ENCODE measurements at regions not wholly inside any gene's neighbourhood (a gene's known extent, or its start where the extent isn't known, plus 50 kb on each side); places are given as distances from the start of the nearest gene placed in this dataset.

DNA sequence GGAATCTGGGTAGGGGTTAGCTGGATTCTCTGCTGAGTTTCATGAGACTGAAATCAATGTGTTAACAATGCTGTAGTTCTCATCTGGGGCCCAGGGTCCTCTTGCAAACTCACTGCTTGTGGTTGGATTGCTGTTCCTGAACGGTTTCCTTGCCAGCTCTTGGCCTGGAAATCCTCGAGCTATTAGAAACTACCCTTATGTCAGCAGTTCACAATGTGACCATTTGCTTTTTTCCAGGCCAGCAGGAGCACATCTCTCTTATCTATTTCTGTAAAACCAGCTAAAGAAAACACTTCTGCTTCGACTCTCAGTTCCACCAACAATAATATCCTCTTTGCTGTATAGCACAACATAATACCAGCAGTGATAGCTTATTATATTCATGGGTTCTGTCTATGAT lies 140.1 kb upstream of the TRAM1L1 start:
- H3K27me3 ChIP-seq (ENCODE audit: control insufficient read depth, insufficient read depth, low read length): no peaks in the 10 kb centered on the region

DNA sequence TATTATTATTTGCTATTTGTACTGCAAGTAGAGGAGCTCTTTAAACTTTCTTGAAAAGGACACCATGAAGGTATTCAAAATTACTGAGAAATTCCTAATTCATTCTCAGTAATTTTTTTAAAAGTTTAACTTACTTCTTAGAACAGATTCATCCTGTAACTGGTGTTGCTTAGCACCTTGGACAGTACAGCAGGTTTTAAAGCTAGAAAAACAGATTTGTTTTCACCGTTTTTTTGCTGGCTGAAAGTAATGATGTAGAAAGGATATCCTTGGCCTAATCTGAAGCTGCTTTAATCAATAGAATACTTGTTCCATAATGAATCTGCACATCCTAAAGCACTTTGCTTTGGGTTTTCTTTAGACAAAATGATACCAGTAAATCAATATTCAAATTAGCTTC lies 142.5 kb upstream of the TRAM1L1 start:
- no peak overlapping the region for H3K4me3 ChIP-seq (ENCODE audit: low read length)
- H3K9me3 ChIP-seq (replicated peaks; ENCODE audit: low read length): no peaks in the 10 kb centered on the region
- no peak overlapping the region for H3K9ac ChIP-seq (ENCODE audit: low read depth, low read length)
- no peaks in the 10 kb centered on the region for H3K4me1 ChIP-seq (ENCODE audit: control insufficient read depth, insufficient read depth, low read length)
- no peaks in the 10 kb centered on the region for H3K36me3 ChIP-seq (ENCODE audit: insufficient read depth, low read length)
- H3K4me2 ChIP-seq (ENCODE audit: low read length): no peak overlapping the region
- H3K27me3 ChIP-seq (ENCODE audit: control insufficient read depth, insufficient read depth, low read length): no peaks in the 10 kb centered on the region

More for the DNA sequence above, 140.1 kb upstream of the TRAM1L1 start:
- Histone ChIP-seq H3K36me3 (ENCODE audit: insufficient read depth, low read length) (no peaks in the 10 kb centered on the region), H3K9ac (ENCODE audit: low read depth, low read length) (no peak overlapping the region), H3K9me3 (replicated peaks; ENCODE audit: low read length) (no peaks in the 10 kb centered on the region), H3K4me2 (ENCODE audit: low read length) (no peak overlapping the region), H3K4me3 (ENCODE audit: low read length) (no peak overlapping the region), H3K4me1 (ENCODE audit: control insufficient read depth, insufficient read depth, low read length) (no peaks in the 10 kb centered on the region)

DNA sequence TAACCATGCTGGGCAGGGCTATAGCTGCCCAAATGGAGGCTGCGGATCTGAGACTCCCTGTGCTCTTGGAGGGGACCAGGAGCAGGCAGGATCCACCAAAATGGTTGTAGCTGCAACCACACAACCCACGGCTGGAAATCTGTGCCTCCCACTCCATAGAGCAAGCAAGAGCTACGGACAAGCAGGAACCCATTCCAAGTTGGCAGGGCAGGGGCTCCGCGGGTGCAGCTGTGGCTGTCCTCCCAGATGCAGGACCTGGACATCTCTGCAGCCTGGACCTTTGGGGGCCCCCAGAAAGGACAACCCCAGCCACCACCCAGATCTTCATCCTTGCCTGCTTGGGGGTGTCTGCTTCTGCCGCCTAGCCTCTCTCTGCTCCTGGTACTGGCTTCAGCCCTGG lies 154.1 kb upstream of the TRAM1L1 start:
- Histone ChIP-seq H3K4me3 (ENCODE audit: low read length) (no peak overlapping the region), H3K4me2 (ENCODE audit: low read length) (no peak overlapping the region), H3K9ac (ENCODE audit: low read depth, low read length) (no peak overlapping the region), H3K4me1 (ENCODE audit: control insufficient read depth, insufficient read depth, low read length) (no peaks in the 10 kb centered on the region), H3K36me3 (ENCODE audit: insufficient read depth, low read length) (no peaks in the 10 kb centered on the region), H3K9me3 (replicated peaks; ENCODE audit: low read length) (no peaks in the 10 kb centered on the region), H3K27me3 (ENCODE audit: control insufficient read depth, insufficient read depth, low read length) (no peaks in the 10 kb centered on the region)

DNA sequence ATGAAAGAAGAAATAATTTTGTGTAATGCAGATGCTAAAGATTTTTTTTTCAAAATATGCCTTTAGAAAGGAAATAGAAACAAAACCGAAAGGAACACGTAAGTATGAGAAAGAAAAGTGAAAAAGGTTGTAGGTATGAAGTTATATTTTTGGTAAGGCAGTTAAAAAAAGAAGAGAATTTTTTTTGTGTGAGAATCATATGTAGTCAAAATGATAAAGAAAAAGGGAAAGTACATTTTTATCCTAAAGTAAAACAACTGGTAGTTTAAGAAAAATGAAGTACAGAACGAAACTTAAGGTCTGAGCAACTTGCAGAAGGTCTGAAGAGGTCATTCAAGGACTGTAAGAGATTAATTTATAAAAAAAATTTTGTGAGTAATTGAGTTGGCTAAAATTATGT lies 164.0 kb upstream of the TRAM1L1 start:
- no peaks in the 10 kb centered on the region for H3K27me3 ChIP-seq (ENCODE audit: control insufficient read depth, insufficient read depth, low read length)

DNA sequence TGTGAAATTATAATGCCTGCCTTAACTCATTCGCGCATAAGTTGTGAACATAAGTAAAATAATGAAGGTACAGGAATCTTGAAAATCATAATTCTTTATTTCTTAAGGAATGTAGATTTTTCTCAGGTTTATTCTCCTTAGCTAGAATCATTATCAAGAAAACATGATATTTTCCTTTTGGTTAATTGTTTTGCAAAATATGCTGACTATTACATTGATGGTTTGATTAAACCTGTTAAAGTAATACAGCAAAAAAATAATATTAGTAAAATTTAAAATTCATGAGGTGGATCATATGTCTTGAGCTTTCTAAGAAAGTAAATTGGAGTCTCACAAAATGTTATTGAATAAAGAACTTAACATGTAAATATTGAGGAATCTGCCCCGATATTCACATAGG lies 178.7 kb upstream of the TRAM1L1 start:
- Histone ChIP-seq H3K9ac (ENCODE audit: low read depth, low read length) (no peak overlapping the region), H3K4me2 (ENCODE audit: low read length) (no peak overlapping the region), H3K4me1 (ENCODE audit: control insufficient read depth, insufficient read depth, low read length) (no peaks in the 10 kb centered on the region), H3K27me3 (ENCODE audit: control insufficient read depth, insufficient read depth, low read length) (no peaks in the 10 kb centered on the region), H3K9me3 (replicated peaks; ENCODE audit: low read length) (peaks cover 2% of the 10 kb centered on the region), H3K36me3 (ENCODE audit: insufficient read depth, low read length) (no peaks in the 10 kb centered on the region), H3K4me3 (ENCODE audit: low read length) (no peak overlapping the region)

More for the DNA sequence above, 164.0 kb upstream of the TRAM1L1 start:
- Histone ChIP-seq H3K4me2 (ENCODE audit: low read length) (no peak overlapping the region), H3K9ac (ENCODE audit: low read depth, low read length) (no peak overlapping the region), H3K4me3 (ENCODE audit: low read length) (no peak overlapping the region), H3K4me1 (ENCODE audit: control insufficient read depth, insufficient read depth, low read length) (no peaks in the 10 kb centered on the region), H3K36me3 (ENCODE audit: insufficient read depth, low read length) (no peaks in the 10 kb centered on the region), H3K9me3 (replicated peaks; ENCODE audit: low read length) (peaks cover 2% of the 10 kb centered on the region)

DNA sequence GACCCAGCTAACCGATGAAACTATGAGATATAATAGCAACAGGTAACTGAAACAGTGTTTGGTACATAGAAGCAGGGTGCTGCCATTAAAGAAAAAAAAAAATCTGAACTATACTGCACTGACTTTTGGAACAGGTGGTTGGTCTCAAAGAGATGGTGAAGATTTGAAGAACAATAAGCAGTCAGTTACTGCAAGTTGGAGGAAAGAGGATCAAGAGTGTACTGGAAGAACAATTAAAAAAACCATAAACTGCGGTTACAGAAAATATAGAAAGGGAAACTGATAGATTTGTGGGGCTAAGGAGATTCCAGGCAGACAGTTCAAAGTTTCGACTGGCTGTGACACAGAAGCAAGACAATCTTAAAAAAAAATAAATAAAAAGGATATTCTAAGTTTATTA lies 181.9 kb upstream of the TRAM1L1 start:
- no peaks in the 10 kb centered on the region for H3K9me3 ChIP-seq (replicated peaks; ENCODE audit: low read length)
- H3K4me3 ChIP-seq (ENCODE audit: low read length): no peak overlapping the region
- no peaks in the 10 kb centered on the region for H3K27me3 ChIP-seq (ENCODE audit: control insufficient read depth, insufficient read depth, low read length)
- H3K9ac ChIP-seq (ENCODE audit: low read depth, low read length): no peak overlapping the region
- H3K36me3 ChIP-seq (ENCODE audit: insufficient read depth, low read length): no peaks in the 10 kb centered on the region
- no peak overlapping the region for H3K4me2 ChIP-seq (ENCODE audit: low read length)
- H3K4me1 ChIP-seq (ENCODE audit: control insufficient read depth, insufficient read depth, low read length): no peaks in the 10 kb centered on the region

DNA sequence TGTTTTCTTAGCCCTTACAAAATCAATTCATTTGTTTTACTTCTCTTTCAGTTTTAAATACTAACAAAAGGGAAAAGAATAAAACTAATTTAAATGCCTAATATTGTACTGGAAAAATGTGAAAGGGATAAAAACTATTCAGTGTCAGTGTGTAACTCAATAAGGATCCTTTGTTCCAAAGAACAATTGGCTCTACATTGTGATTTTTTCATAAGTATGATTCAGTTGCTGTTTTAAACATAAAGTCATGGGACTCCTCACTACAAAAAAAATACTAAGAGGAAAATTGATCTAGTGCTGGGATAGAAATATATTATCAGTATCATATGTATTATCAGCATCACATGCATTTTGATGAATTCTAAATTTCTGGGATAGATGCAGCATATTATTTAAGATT lies 199.4 kb upstream of the TRAM1L1 start:
- H3K4me1 ChIP-seq (ENCODE audit: control insufficient read depth, insufficient read depth, low read length): no peaks in the 10 kb centered on the region
- no peak overlapping the region for H3K4me2 ChIP-seq (ENCODE audit: low read length)
- H3K4me3 ChIP-seq (ENCODE audit: low read length): no peak overlapping the region
- H3K27me3 ChIP-seq (ENCODE audit: control insufficient read depth, insufficient read depth, low read length): no peaks in the 10 kb centered on the region
- H3K36me3 ChIP-seq (ENCODE audit: insufficient read depth, low read length): no peaks in the 10 kb centered on the region
- peaks cover 2% of the 10 kb centered on the region for H3K9me3 ChIP-seq (replicated peaks; ENCODE audit: low read length)
- no peak overlapping the region for H3K9ac ChIP-seq (ENCODE audit: low read depth, low read length)

DNA sequence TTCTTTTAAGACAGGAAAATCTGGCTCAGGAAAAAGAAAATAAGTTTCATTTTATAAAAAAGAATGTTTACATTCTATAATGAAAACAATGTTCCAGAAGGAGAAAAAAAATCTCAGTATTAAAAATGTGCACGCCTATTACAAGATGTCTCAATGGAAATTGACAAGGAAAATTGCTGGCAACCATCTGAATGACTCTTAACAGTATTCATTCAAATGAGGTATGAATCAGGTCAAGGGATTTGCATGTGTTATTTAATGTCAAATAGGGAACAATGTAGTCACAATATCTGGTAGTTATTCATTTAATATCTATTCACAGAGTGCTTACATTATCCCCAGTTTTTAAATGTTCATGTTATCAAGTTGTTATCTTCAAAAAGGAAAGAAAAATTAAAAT lies 208.4 kb upstream of the TRAM1L1 start:
- Histone ChIP-seq H3K9me3 (replicated peaks; ENCODE audit: low read length) (peaks cover 2% of the 10 kb centered on the region), H3K9ac (ENCODE audit: low read depth, low read length) (no peak overlapping the region), H3K27me3 (ENCODE audit: control insufficient read depth, insufficient read depth, low read length) (no peaks in the 10 kb centered on the region), H3K4me1 (ENCODE audit: control insufficient read depth, insufficient read depth, low read length) (no peaks in the 10 kb centered on the region), H3K4me2 (ENCODE audit: low read length) (no peak overlapping the region), H3K36me3 (ENCODE audit: insufficient read depth, low read length) (no peaks in the 10 kb centered on the region), H3K4me3 (ENCODE audit: low read length) (no peak overlapping the region)

DNA sequence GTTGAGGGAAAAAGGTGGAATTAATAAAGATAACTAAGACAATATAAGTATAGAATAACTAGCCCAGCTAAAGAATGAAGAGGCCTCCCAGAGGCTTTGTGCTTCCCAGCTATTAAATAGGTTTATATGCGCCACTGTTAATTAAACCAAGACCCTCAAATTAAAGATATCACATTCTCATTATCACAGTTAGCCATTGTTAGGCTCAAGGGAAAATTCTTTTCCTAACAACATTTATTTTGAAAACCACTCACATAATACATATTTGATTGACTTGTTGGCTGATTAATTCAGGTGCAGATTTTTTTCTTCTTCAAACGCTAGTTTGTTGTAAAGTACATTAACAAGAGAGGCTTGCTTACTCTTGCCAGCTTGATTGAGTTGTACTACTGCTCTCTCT lies 216.8 kb upstream of the TRAM1L1 start:
- Histone ChIP-seq H3K9ac (ENCODE audit: low read depth, low read length) (no peak overlapping the region), H3K36me3 (ENCODE audit: insufficient read depth, low read length) (no peaks in the 10 kb centered on the region), H3K4me2 (ENCODE audit: low read length) (no peak overlapping the region), H3K4me1 (ENCODE audit: control insufficient read depth, insufficient read depth, low read length) (no peaks in the 10 kb centered on the region), H3K9me3 (replicated peaks; ENCODE audit: low read length) (no peaks in the 10 kb centered on the region), H3K27me3 (ENCODE audit: control insufficient read depth, insufficient read depth, low read length) (no peaks in the 10 kb centered on the region), H3K4me3 (ENCODE audit: low read length) (no peak overlapping the region)

DNA sequence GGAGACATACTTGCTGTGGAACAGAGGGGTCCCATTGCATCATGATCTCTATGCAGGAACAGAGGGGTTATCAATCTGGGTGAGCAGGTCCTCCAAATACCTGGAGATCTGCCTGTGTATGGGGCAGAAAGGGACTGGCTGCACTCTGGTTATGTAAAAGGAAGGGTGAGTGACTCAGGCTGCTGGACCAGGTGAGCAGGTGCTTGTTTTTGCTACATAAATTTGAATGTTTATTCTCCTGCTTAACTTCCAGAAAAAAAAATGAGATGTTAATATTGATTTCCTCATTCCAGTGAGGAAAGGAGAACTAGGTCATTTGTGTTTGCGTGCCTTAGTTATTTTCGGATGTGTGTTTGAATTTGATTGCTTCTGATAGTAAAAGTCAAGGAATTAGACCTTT lies 225.8 kb upstream of the TRAM1L1 start:
- Histone ChIP-seq H3K9ac (ENCODE audit: low read depth, low read length) (no peak overlapping the region), H3K9me3 (replicated peaks; ENCODE audit: low read length) (peaks cover 5% of the 10 kb centered on the region), H3K4me2 (ENCODE audit: low read length) (no peak overlapping the region), H3K36me3 (ENCODE audit: insufficient read depth, low read length) (no peaks in the 10 kb centered on the region), H3K4me1 (ENCODE audit: control insufficient read depth, insufficient read depth, low read length) (no peaks in the 10 kb centered on the region), H3K27me3 (ENCODE audit: control insufficient read depth, insufficient read depth, low read length) (no peaks in the 10 kb centered on the region), H3K4me3 (ENCODE audit: low read length) (no peak overlapping the region)

DNA sequence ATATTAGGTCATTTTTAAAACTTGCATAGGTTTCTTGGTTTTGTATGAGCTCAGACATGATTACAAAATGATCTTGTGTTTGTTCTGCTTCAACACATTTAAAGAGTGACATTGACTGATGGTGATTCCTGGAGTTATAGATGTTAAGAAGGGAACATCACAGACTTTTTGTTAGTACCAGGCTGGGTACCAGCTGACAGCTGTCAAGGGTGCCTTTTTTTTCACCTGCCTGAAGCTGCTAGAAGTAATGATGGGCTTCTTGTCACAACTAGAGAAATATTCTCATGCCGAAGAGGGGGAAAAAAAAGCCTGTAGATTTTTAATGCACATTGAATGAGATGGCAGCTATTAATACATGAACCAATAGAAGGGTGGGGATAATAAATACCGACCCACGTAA lies 226.6 kb upstream of the TRAM1L1 start:
- Histone ChIP-seq H3K36me3 (ENCODE audit: insufficient read depth, low read length) (no peaks in the 10 kb centered on the region), H3K4me2 (ENCODE audit: low read length) (no peak overlapping the region), H3K9me3 (replicated peaks; ENCODE audit: low read length) (peaks cover 5% of the 10 kb centered on the region), H3K9ac (ENCODE audit: low read depth, low read length) (no peak overlapping the region), H3K4me3 (ENCODE audit: low read length) (no peak overlapping the region), H3K27me3 (ENCODE audit: control insufficient read depth, insufficient read depth, low read length) (no peaks in the 10 kb centered on the region), H3K4me1 (ENCODE audit: control insufficient read depth, insufficient read depth, low read length) (no peaks in the 10 kb centered on the region)

DNA sequence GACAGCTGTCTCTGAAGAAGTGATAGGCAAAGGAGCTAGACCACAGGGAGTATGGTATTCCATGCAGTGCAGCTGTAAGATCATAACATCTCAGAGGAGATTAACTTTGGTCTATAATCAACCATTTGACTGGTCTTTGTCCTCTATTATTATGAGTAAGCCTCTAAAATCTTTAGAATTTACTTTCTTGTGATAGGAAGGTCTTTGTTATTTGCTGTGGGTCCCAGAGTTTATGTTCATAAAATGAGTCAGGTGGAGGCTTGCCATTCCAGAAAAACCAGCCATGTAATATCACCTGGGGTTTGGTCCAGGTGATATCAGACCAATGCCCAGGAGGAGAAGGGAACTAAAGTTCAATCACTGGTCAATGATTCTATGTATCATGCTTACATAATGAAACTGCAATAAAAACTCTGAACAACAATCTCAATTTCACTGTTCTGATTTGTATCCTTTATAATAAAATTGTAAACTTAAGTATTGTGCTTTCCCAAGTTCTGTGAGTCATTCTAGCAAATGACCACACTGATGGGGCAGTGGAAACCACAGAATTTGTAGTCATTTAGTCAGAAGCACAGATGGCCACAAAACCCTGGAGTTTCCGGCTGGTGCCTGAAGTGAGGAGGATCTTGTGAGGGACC lies 239.6 kb upstream of the TRAM1L1 start:
- Histone ChIP-seq H3K9me3 (replicated peaks; ENCODE audit: low read length) (peaks cover 3% of the 10 kb centered on the region), H3K9ac (ENCODE audit: low read depth, low read length) (no peak overlapping the region), H3K27me3 (ENCODE audit: control insufficient read depth, insufficient read depth, low read length) (no peaks in the 10 kb centered on the region), H3K4me3 (ENCODE audit: low read length) (no peak overlapping the region), H3K4me1 (ENCODE audit: control insufficient read depth, insufficient read depth, low read length) (no peaks in the 10 kb centered on the region), H3K36me3 (ENCODE audit: insufficient read depth, low read length) (no peaks in the 10 kb centered on the region), H3K4me2 (ENCODE audit: low read length) (no peak overlapping the region)

Measured in skeletal muscle satellite cell (primary cell).